CD4-positive, alpha-beta T cell (primary cell): ENCODE measurements at regions not wholly inside any gene's neighbourhood (a gene's known extent, or its start where the extent isn't known, plus 50 kb on each side); places are given as distances from the start of the nearest gene placed in this dataset.

Experiments used
- ATAC-seq: fragments of 200-7000 bp; cut with Tn5 transposase; one replicate; pipeline ENCODE4 v1.10.0; 2022; ENCODE audit warnings: mild to moderate bottlenecking; ENCODE audit not compliant: poor library complexity
- CTCF ChIA-PET: fragments of 350-600 bp; sonication (Branson Sonifier 250); formaldehyde crosslinking; loops from one replicate; lab custom pipeline; 2021; ENCODE audit warnings: antibody characterized with exemption, inconsistent platforms; lab: Charles Lee
- POLR2A ChIA-PET: fragments of 350-600 bp; sonication (Branson Sonifier 250); formaldehyde crosslinking; loops from one replicate; lab custom pipeline; 2021; ENCODE audit warnings: antibody characterized with exemption, inconsistent platforms; lab: Charles Lee
- DNase-seq, 14 experiments: peaks; one replicate each; pipeline ENCODE4 v3.0.0-alpha.2; 2013 to 2020; ENCODE audit warnings: mixed read lengths in 2 of 14
- H3K27ac ChIP-seq, 2 donors: one replicate each; pipeline versions ENCODE4 v1.5.1 to v1.7.0; 2013; ENCODE audit warnings: low read length in 2 of 2, low read depth in 1 of 2, mild to moderate bottlenecking in 1 of 2
- H3K27me3 ChIP-seq, 2 experiments: 1 replicate in 1 of 2; 2 replicates in 1 of 2; pipeline versions ENCODE4 v1.6.1 to v1.7.0; 2013; ENCODE audit warnings: low read length in 2 of 2, control low read depth in 1 of 2, mild to moderate bottlenecking in 1 of 2, moderate library complexity in 1 of 2; ENCODE audit not compliant: insufficient read depth in 2 of 2, control insufficient read depth in 1 of 2
- H3K36me3 ChIP-seq: one replicate; pipeline ENCODE4 v1.6.1; 2013; ENCODE audit warnings: low read length, control low read depth; ENCODE audit not compliant: insufficient read depth
- H3K4me1 ChIP-seq: one replicate; pipeline ENCODE4 v1.6.1; 2013; ENCODE audit warnings: low read length, control low read depth; ENCODE audit not compliant: insufficient read depth
- H3K4me3 ChIP-seq: one replicate; pipeline ENCODE4 v1.5.1; 2013; ENCODE audit warnings: mild to moderate bottlenecking, low read length, moderate library complexity
- H3K9me3 ChIP-seq, 2 experiments: 1 replicate in 1 of 2; 2 replicates in 1 of 2; pipeline versions ENCODE4 v1.6.1 to v1.7.0; 2013; ENCODE audit warnings: low read length in 2 of 2, mild to moderate bottlenecking in 2 of 2, control low read depth in 1 of 2, moderate library complexity in 1 of 2; ENCODE audit not compliant: control insufficient read depth in 1 of 2, insufficient read depth in 1 of 2
- H3K27ac Mint-ChIP-seq: one replicate; pipeline ENCODE4 v1.8.0; 2020; ENCODE audit warnings: mixed read lengths
- H3K27me3 Mint-ChIP-seq: one replicate; pipeline ENCODE4 v1.8.0; 2021; ENCODE audit warnings: mixed read lengths
- H3K36me3 Mint-ChIP-seq: one replicate; pipeline ENCODE4 v1.8.0; 2021; ENCODE audit warnings: low read depth, mixed read lengths
- H3K4me1 Mint-ChIP-seq: one replicate; pipeline ENCODE4 v1.8.0; 2021; ENCODE audit warnings: low read depth, mixed read lengths
- H3K4me3 Mint-ChIP-seq: one replicate; pipeline ENCODE4 v1.8.0; 2020; ENCODE audit warnings: mild to moderate bottlenecking, mixed read lengths
- H3K9me3 Mint-ChIP-seq: one replicate; pipeline ENCODE4 v1.8.0; 2020; ENCODE audit warnings: mixed read lengths
- CTCF ChIP-seq: fragments of 200-600 bp; IDR thresholded peaks from one replicate; pipeline ENCODE4 v1.8.0; 2022; ENCODE audit warnings: antibody characterized with exemption, mild to moderate bottlenecking
- intact Hi-C, 2 experiments: fragments of 100-400 bp; cut with DNase I in 1 of 2; cut with micrococcal nuclease in 1 of 2; formaldehyde crosslinking; loops; one replicate each; pipeline versions ENCODE4 v1.15.1 to v1.9.0; 2023 to 2025; cut with DNase I, micrococcal nuclease

GRCh38 chr4:72860766-72861165 lies 208.8 kb downstream of the COX18 start:
- ChIA-PET POLR2A (no interaction called here), CTCF (no interaction called here)
- no peak overlapping the region for H3K4me3 Mint-ChIP-seq
- no peaks in the 10 kb centered on the region for H3K27me3 ChIP-seq
- no peak overlapping the region for H3K27ac Mint-ChIP-seq
- H3K36me3 Mint-ChIP-seq, result no peaks in the 10 kb centered on the region
- ATAC-seq, result no peak
- no peaks in the 10 kb centered on the region for H3K4me1 ChIP-seq
- no peak overlapping the region for H3K4me3 ChIP-seq
- no peak for DNase-seq
- intact Hi-C loops, result no loop called here
- TF ChIP-seq CTCF, result no peak
- no peaks in the 10 kb centered on the region for H3K36me3 ChIP-seq
- H3K4me1 Mint-ChIP-seq, result no peaks in the 10 kb centered on the region
- no peak overlapping the region for H3K27ac ChIP-seq
- H3K27me3 Mint-ChIP-seq, result no peaks in the 10 kb centered on the region
- no peaks in the 10 kb centered on the region for H3K9me3 ChIP-seq
- H3K9me3 Mint-ChIP-seq, result peaks cover under 1% of the 10 kb centered on the region

- Mint-ChIP-seq H3K27ac (no peak overlapping the region), H3K4me1 (no peaks in the 10 kb centered on the region), H3K4me3 (no peak overlapping the region), H3K9me3 (peaks cover 4% of the 10 kb centered on the region), H3K36me3 (no peaks in the 10 kb centered on the region), H3K27me3 (no peaks in the 10 kb centered on the region)
- Histone ChIP-seq H3K9me3 (no peaks in the 10 kb centered on the region), H3K27me3 (no peaks in the 10 kb centered on the region), H3K27ac (no peak overlapping the region), H3K4me1 (no peaks in the 10 kb centered on the region), H3K4me3 (no peak overlapping the region), H3K36me3 (no peaks in the 10 kb centered on the region)
- ATAC-seq (no peak), DNase-seq (no peak)
- POLR2A ChIA-PET, result no interaction called here
- intact Hi-C loops, result no loop called here
- no peak for TF ChIP-seq CTCF
- CTCF ChIA-PET, result no interaction called here
Observed at GRCh38 chr4:72858328-72858727, 211.2 kb downstream of the COX18 start.

DNA sequence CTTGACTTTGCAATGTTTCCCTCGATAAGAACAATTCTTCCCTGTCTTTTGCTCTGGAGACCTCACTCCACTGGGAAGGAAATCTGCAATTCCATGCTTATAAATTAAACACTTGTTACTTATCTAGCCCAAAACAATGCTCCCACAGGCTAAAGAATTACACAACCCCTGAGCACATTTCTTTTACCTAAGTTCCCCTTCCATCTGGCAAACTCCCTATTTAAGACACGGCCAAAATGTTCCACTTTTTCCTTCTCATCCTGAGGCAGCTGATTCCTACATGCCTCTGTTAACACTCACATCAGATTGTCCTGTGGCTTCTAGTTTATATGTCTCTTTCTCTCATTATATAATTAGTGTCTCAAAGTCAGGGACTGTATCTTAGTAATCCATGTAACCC lies 211.7 kb downstream of the COX18 start:
- Mint-ChIP-seq H3K27me3 (no peaks in the 10 kb centered on the region), H3K9me3 (peaks cover 7% of the 10 kb centered on the region), H3K27ac (no peak overlapping the region), H3K4me3 (no peak overlapping the region), H3K36me3 (no peaks in the 10 kb centered on the region), H3K4me1 (no peaks in the 10 kb centered on the region)
- H3K36me3 ChIP-seq, result no peaks in the 10 kb centered on the region
- intact Hi-C loops, result no loop called here
- CTCF ChIA-PET, result no interaction called here
- H3K9me3 ChIP-seq, result no peaks in the 10 kb centered on the region
- H3K27ac ChIP-seq, result no peak overlapping the region
- H3K4me1 ChIP-seq, result no peaks in the 10 kb centered on the region
- no peak overlapping the region for H3K4me3 ChIP-seq
- DNase-seq (no peak), ATAC-seq (no peak)
- TF ChIP-seq CTCF, result no peak
- H3K27me3 ChIP-seq, result no peaks in the 10 kb centered on the region
- POLR2A ChIA-PET, result no interaction called here
